HEK293 (cell line): ENCODE measurements at regions not wholly inside any gene's neighbourhood (a gene's known extent, or its start where the extent isn't known, plus 50 kb on each side); places are given as distances from the start of the nearest gene placed in this dataset.

ENCODE experiments used
- CTCF ChIA-PET: fragments of 350-600 bp; formaldehyde crosslinking; extraction: SDS; loops from one replicate; lab custom pipeline; 2021; ENCODE audit warnings: antibody characterized with exemption; lab: Yijun Ruan, JAX
- POLR2A ChIA-PET: fragments of 300-600 bp; formaldehyde crosslinking; extraction: SDS; loops from one replicate; lab custom pipeline; 2020; ENCODE audit warnings: antibody characterized with exemption, inconsistent platforms; lab: Yijun Ruan, JAX
- H3K27ac ChIP-seq: fragments of 200-500 bp; sonication (Bioruptor generic); 2 replicates; pipeline ENCODE4 v1.5.1; 2014; ENCODE audit warnings: low read depth, low read length, control low read depth, inconsistent platforms; ENCODE audit errors: extremely low read depth
- H3K36me3 ChIP-seq, 2 experiments: fragments of 200-500 bp in 1 of 2; sonication (Bioruptor generic) in 1 of 2; 1 replicate in 1 of 2; 2 replicates in 1 of 2; pipeline ENCODE4 v1.5.1; 2014 to 2017; ENCODE audit warnings: inconsistent platforms in 2 of 2, low read length in 2 of 2; ENCODE audit not compliant: control insufficient read depth in 2 of 2, insufficient read depth in 1 of 2
- H3K4me1 ChIP-seq: fragments of 200-500 bp; sonication (Bioruptor generic); 2 replicates; pipeline ENCODE4 v1.5.1; 2014; ENCODE audit warnings: mild to moderate bottlenecking, low read length, inconsistent platforms; ENCODE audit not compliant: control insufficient read depth, insufficient read depth
- H3K4me3 ChIP-seq: 2 replicates; pipeline ENCODE4 v1.5.1; 2011; ENCODE audit warnings: low read depth, mild to moderate bottlenecking, control low read depth, low read length, moderate library complexity
- H3K9me3 ChIP-seq: fragments of 200-500 bp; sonication (Bioruptor generic); 2 replicates; pipeline ENCODE4 v1.5.1; 2014; ENCODE audit warnings: low read depth, low read length, inconsistent platforms; ENCODE audit not compliant: control insufficient read depth, insufficient read depth
- CTCF ChIP-seq: fragments of 450-650 bp; formaldehyde crosslinking; IDR thresholded peaks from 2 replicates; pipeline ENCODE4 v1.5.1; 2016; ENCODE audit warnings: missing biosample characterization, missing genetic modification characterization
- GLIS2 ChIP-seq: fragments of 450-650 bp; formaldehyde crosslinking; IDR thresholded peaks from 2 replicates; pipeline ENCODE4 v1.5.1; 2016; ENCODE audit warnings: missing biosample characterization, missing genetic modification characterization
- IKZF3 ChIP-seq: fragments of 450-650 bp; IDR thresholded peaks from 2 replicates; pipeline ENCODE4 v1.5.0; 2018; ENCODE audit warnings: missing biosample characterization, mild to moderate bottlenecking, missing genetic modification characterization, moderate library complexity
- KLF17 ChIP-seq: fragments of 450-650 bp; formaldehyde crosslinking; IDR thresholded peaks from 2 replicates; pipeline ENCODE4 v1.5.1; 2016; ENCODE audit warnings: missing biosample characterization, missing genetic modification characterization
- RBAK ChIP-seq: fragments of 450-650 bp; formaldehyde crosslinking; IDR thresholded peaks from 2 replicates; pipeline ENCODE4 v1.5.1; 2016; ENCODE audit warnings: missing biosample characterization, missing genetic modification characterization
- TRIM28 ChIP-seq: IDR thresholded peaks from 2 replicates; pipeline ENCODE4 v1.6.1; 2011; ENCODE audit warnings: low read length, control low read depth, borderline replicate concordance
- ZFHX2 ChIP-seq: fragments of 450-650 bp; formaldehyde crosslinking; conservative IDR thresholded peaks from 2 replicates; pipeline ENCODE4 v1.5.1; 2016; ENCODE audit warnings: missing biosample characterization, missing genetic modification characterization
- ZFP37 ChIP-seq: fragments of 450-650 bp; formaldehyde crosslinking; IDR thresholded peaks from 2 replicates; pipeline ENCODE4 v1.5.1; 2016; ENCODE audit warnings: missing biosample characterization, missing genetic modification characterization
- ZIC2 ChIP-seq: fragments of 450-650 bp; formaldehyde crosslinking; IDR thresholded peaks from 2 replicates; pipeline ENCODE4 v1.5.1; 2016; ENCODE audit warnings: missing biosample characterization, missing genetic modification characterization
- ZNF133 ChIP-seq: fragments of 450-650 bp; formaldehyde crosslinking; IDR thresholded peaks from 2 replicates; pipeline ENCODE4 v1.5.1; 2016; ENCODE audit warnings: missing biosample characterization, missing genetic modification characterization
- ZNF138 ChIP-seq: fragments of 450-650 bp; formaldehyde crosslinking; IDR thresholded peaks from 2 replicates; pipeline ENCODE4 v1.5.1; 2016; ENCODE audit warnings: missing biosample characterization, missing genetic modification characterization, borderline replicate concordance
- ZNF211 ChIP-seq: fragments of 450-650 bp; formaldehyde crosslinking; IDR thresholded peaks from 2 replicates; pipeline ENCODE4 v1.5.1; 2016; ENCODE audit warnings: low read depth, missing biosample characterization, missing genetic modification characterization
- ZNF24 ChIP-seq: fragments of 450-650 bp; formaldehyde crosslinking; IDR thresholded peaks from 2 replicates; pipeline ENCODE4 v1.5.1; 2016; ENCODE audit warnings: missing biosample characterization, missing genetic modification characterization
- ZNF248 ChIP-seq: fragments of 450-650 bp; formaldehyde crosslinking; IDR thresholded peaks from 2 replicates; pipeline ENCODE4 v1.5.1; 2017; ENCODE audit warnings: missing biosample characterization, missing genetic modification characterization
- ZNF274 ChIP-seq, 2 experiments: fragments of 200-500 bp in 1 of 2; fragments of 450-650 bp in 1 of 2; sonication (Bioruptor generic) in 1 of 2; formaldehyde crosslinking in 1 of 2; IDR thresholded peaks; 2 replicates each; pipeline versions ENCODE4 v1.5.1 to v1.6.1; 2014 to 2016; ENCODE audit warnings: borderline replicate concordance in 1 of 2, inconsistent platforms in 1 of 2, low read length in 1 of 2, missing biosample characterization in 1 of 2, missing genetic modification characterization in 1 of 2
- ZNF302 ChIP-seq: fragments of 450-650 bp; formaldehyde crosslinking; IDR thresholded peaks from 2 replicates; pipeline ENCODE4 v1.5.1; 2016; ENCODE audit warnings: missing biosample characterization, missing genetic modification characterization, low read depth
- ZNF391 ChIP-seq: fragments of 450-650 bp; formaldehyde crosslinking; IDR thresholded peaks from 2 replicates; pipeline ENCODE4 v1.5.1; 2016; ENCODE audit warnings: low read depth, missing biosample characterization, missing genetic modification characterization, borderline replicate concordance
- ZNF404 ChIP-seq: fragments of 450-650 bp; formaldehyde crosslinking; IDR thresholded peaks from 2 replicates; pipeline ENCODE4 v1.5.1; 2017; ENCODE audit warnings: missing biosample characterization, missing genetic modification characterization
- ZNF610 ChIP-seq: fragments of 450-650 bp; formaldehyde crosslinking; IDR thresholded peaks from 2 replicates; pipeline ENCODE4 v1.5.1; 2016; ENCODE audit warnings: missing biosample characterization, missing genetic modification characterization, borderline replicate concordance
- ZSCAN16 ChIP-seq: fragments of 450-650 bp; formaldehyde crosslinking; IDR thresholded peaks from 2 replicates; pipeline ENCODE4 v1.5.1; 2016; ENCODE audit warnings: missing biosample characterization, missing genetic modification characterization
- TF ChIP-seq, protein P1 (sequence below): fragments of 450-650 bp; formaldehyde crosslinking; IDR thresholded peaks from 2 replicates; pipeline ENCODE4 v1.5.1; 2017; ENCODE audit warnings: missing biosample characterization, missing genetic modification characterization

DNA sequence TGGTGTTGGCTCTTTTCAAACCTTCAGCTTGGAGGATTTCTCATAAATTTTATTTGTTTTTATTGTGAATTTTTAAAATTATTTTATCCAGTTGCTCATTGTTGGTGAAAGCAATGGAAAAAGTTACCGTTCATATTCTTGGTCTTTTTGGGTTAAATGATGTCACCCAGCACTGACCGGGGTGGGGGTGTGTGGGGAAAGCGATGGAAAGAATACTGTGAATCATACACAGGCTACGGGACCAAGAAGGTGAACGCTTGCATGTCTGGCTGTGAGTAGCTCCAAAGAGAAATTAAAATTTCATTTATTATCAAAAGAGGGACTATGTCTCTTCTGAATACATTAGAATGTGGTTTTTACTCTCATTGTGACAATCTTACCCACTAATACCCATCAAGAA, 430.1 kb downstream of the AEBP2 start:
- H3K36me3 ChIP-seq = no peaks in the 10 kb centered on the region
- POLR2A ChIA-PET = no interaction called here
- TF ChIP-seq ZNF211 (tag by site-specific recombination) (no peak), ZNF391 (tag by site-specific recombination) (no peak), ZFP37 (no peak)
- CTCF ChIA-PET = no interaction called here
- H3K4me3 ChIP-seq = no peak overlapping the region
- H3K27ac ChIP-seq = no peak overlapping the region
- H3K4me1 ChIP-seq = no peaks in the 10 kb centered on the region
- H3K9me3 ChIP-seq = no peaks in the 10 kb centered on the region

DNA sequence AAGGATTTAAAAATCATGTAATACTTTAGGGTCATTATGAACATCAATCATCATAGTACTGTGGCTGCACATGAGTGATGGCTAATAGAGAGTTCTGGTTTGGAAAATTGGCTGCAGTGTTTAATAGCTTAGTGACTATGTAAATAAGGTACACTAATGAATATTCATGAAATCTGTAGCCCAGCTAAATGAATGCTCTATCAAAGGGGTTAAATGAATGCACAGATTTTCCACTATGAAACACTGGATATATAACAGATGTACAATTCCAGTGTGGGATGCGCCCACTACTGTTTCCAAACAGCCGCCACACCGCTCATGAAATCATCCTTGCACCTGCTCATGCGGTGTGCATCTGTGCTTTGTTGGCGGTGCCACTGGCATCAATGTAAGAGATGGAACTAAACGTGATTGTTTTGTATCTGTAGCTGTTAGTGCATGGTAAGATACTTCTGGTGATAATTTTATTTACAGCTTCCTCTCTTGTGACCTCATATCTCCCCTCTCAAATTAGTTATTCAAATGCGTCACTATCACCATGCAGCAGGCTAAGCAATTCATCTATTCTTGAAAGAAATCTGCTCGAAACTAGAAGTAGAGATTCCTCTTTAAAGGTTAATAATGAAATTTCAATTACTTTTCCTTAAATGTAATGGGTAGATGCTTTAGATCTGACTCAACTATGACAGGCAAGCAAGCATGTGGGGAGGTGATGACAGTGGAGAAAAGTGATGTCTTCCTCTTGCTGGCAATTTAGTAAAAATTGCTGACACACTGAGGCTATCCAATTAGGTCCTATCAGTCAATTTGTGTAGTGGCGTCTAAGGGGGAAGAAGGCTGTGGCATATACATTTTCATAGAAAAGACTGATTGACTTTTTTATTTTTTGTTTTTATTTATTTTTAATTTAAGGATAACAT, 433.6 kb downstream of the AEBP2 start:
- no peaks in the 10 kb centered on the region for H3K9me3 ChIP-seq
- ChIA-PET POLR2A (no interaction called here), CTCF (no interaction called here)
- H3K36me3 ChIP-seq = no peaks in the 10 kb centered on the region
- TF ChIP-seq ZNF610 (no peak), RBAK (tag by site-specific recombination) (no peak), ZNF24 (tag by site-specific recombination) (no peak), ZNF404 (no peak), TRIM28 (no peak), ZNF302 (no peak), ZNF274 (IDR thresholded peaks at IDR 0.05; ENCODE audit: low read length) (no peak), ZNF274 (tag by site-specific recombination; IDR thresholded peaks at IDR 0.05; ENCODE audit: borderline replicate concordance) (no peak), ZNF248 (tag by site-specific recombination) (no peak), ZIC2 (tag by site-specific recombination) (no peak), ZNF138 (tag by site-specific recombination) (no peak)
- TF ChIP-seq, protein P1, sequence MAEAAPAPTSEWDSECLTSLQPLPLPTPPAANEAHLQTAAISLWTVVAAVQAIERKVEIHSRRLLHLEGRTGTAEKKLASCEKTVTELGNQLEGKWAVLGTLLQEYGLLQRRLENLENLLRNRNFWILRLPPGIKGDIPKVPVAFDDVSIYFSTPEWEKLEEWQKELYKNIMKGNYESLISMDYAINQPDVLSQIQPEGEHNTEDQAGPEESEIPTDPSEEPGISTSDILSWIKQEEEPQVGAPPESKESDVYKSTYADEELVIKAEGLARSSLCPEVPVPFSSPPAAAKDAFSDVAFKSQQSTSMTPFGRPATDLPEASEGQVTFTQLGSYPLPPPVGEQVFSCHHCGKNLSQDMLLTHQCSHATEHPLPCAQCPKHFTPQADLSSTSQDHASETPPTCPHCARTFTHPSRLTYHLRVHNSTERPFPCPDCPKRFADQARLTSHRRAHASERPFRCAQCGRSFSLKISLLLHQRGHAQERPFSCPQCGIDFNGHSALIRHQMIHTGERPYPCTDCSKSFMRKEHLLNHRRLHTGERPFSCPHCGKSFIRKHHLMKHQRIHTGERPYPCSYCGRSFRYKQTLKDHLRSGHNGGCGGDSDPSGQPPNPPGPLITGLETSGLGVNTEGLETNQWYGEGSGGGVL = no peak
- H3K27ac ChIP-seq = no peak overlapping the region
- no peak overlapping the region for H3K4me3 ChIP-seq
- H3K4me1 ChIP-seq = no peaks in the 10 kb centered on the region

DNA sequence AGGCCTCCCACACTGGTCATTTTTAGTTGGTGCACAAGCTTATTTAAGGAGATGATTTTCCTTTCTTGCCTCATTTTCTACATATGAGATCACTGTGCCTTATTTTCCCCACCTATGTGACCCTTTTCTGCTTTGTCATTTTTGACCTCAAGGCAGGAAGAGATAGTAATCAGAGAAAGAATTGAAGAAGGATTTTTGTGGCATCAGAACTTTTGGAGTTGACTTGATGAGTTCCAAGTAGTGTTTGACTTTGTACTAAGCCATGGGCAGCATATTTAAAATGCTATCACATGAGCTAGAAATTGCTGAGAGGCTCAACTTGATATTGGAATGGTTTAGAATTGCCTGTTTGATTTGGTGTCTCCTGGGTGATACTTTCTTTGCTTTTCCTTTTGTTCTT, 440.8 kb downstream of the AEBP2 start:
- H3K36me3 ChIP-seq = no peaks in the 10 kb centered on the region
- no peaks in the 10 kb centered on the region for H3K4me1 ChIP-seq
- H3K9me3 ChIP-seq = no peaks in the 10 kb centered on the region
- no peak overlapping the region for H3K4me3 ChIP-seq
- CTCF ChIA-PET = no interaction called here
- TF ChIP-seq KLF17 (tag by site-specific recombination) (no peak), ZIC2 (tag by site-specific recombination) (no peak), ZNF274 (IDR thresholded peaks at IDR 0.05; ENCODE audit: low read length) (no peak), ZNF274 (tag by site-specific recombination; IDR thresholded peaks at IDR 0.05; ENCODE audit: borderline replicate concordance) (no peak), CTCF (no peak), ZNF133 (tag by site-specific recombination) (no peak), GLIS2 (tag by site-specific recombination) (no peak), ZSCAN16 (tag by site-specific recombination) (no peak), IKZF3 (tag by site-specific recombination) (no peak), ZFHX2 (tag by site-specific recombination) (no peak), TRIM28 (no peak)
- POLR2A ChIA-PET = no interaction called here
- H3K27ac ChIP-seq = no peak overlapping the region
